Astrocyte (in vitro differentiated cells and primary cell): ENCODE measurements at regions not wholly inside any gene's neighbourhood (a gene's known extent, or its start where the extent isn't known, plus 50 kb on each side); places are given as distances from the start of the nearest gene placed in this dataset.
A peak's percentile ranks its signal among the peaks of the same experiment; 100 is the strongest.
"Not testable (repeated sequence)": the region's sequence is repeated elsewhere in the genome, so short reads cannot be mapped to it uniquely, and the experiment has no call there.

Experiments used
- DNase-seq: peaks from one replicate; pipeline ENCODE4 v3.0.0-alpha.2; 2010; ENCODE audit warnings: low read depth
- FAIRE-seq: peaks from 2 replicates; lab custom pipeline; 2011; peaks lifted over from hg19 to GRCh38; lab: Jason Lieb, UNC
- H2AFZ ChIP-seq: 2 replicates; pipeline ENCODE4 v1.6.0; 2012; ENCODE audit warnings: low read depth, low read length, inconsistent platforms
- H3K27ac ChIP-seq: 2 replicates; pipeline ENCODE4 v1.5.1; 2011; ENCODE audit warnings: low read depth, low read length, inconsistent platforms
- H3K27me3 ChIP-seq: 2 replicates; pipeline ENCODE4 v1.6.0; 2011; ENCODE audit warnings: low read length, inconsistent platforms; ENCODE audit not compliant: insufficient read depth
- H3K36me3 ChIP-seq: 2 replicates; pipeline ENCODE4 v1.5.1; 2011; ENCODE audit warnings: low read length, inconsistent platforms; ENCODE audit not compliant: insufficient read depth
- H3K4me1 ChIP-seq: 2 replicates; pipeline ENCODE4 v1.5.1; 2011; ENCODE audit warnings: low read length, inconsistent platforms; ENCODE audit not compliant: insufficient read depth
- H3K4me2 ChIP-seq: 2 replicates; pipeline ENCODE4 v1.6.0; 2012; ENCODE audit warnings: low read length, inconsistent platforms
- H3K4me3 ChIP-seq: 2 replicates; pipeline ENCODE4 v1.5.1; 2011; ENCODE audit warnings: low read depth, mild to moderate bottlenecking, low read length, inconsistent platforms; ENCODE audit not compliant: insufficient read depth
- H3K79me2 ChIP-seq: 2 replicates; pipeline ENCODE4 v1.6.0; 2012; ENCODE audit warnings: mild to moderate bottlenecking, low read length, inconsistent platforms; ENCODE audit not compliant: insufficient read depth
- H3K9ac ChIP-seq: 2 replicates; pipeline ENCODE4 v1.6.0; 2012; ENCODE audit warnings: mild to moderate bottlenecking, low read length, inconsistent platforms
- H3K9me3 ChIP-seq: 2 replicates; pipeline ENCODE4 v1.5.1; 2012; ENCODE audit warnings: low read depth, mild to moderate bottlenecking, low read length, inconsistent platforms; ENCODE audit not compliant: insufficient read depth
- H4K20me1 ChIP-seq: 2 replicates; pipeline ENCODE4 v1.6.0; 2012; ENCODE audit warnings: low read length, inconsistent platforms; ENCODE audit not compliant: insufficient read depth
- H3K27ac Mint-ChIP-seq: one replicate; pipeline ENCODE4 v1.8.0; 2021; ENCODE audit warnings: mild to moderate bottlenecking, mixed read lengths; ENCODE audit not compliant: unreplicated experiment
- H3K27me3 Mint-ChIP-seq: one replicate; pipeline ENCODE4 v1.8.0; 2021; ENCODE audit warnings: low read depth, mixed read lengths; ENCODE audit not compliant: unreplicated experiment
- H3K36me3 Mint-ChIP-seq: one replicate; pipeline ENCODE4 v1.8.0; 2021; ENCODE audit warnings: low read depth, mixed read lengths; ENCODE audit not compliant: unreplicated experiment
- H3K4me1 Mint-ChIP-seq: one replicate; pipeline ENCODE4 v1.8.0; 2021; ENCODE audit warnings: low read depth, mixed read lengths; ENCODE audit not compliant: unreplicated experiment
- H3K4me3 Mint-ChIP-seq: one replicate; pipeline ENCODE4 v1.8.0; 2021; ENCODE audit warnings: mild to moderate bottlenecking, moderate library complexity, mixed read lengths; ENCODE audit not compliant: unreplicated experiment
- H3K9me3 Mint-ChIP-seq: one replicate; pipeline ENCODE4 v1.8.0; 2021; ENCODE audit warnings: mild to moderate bottlenecking, mixed read lengths; ENCODE audit not compliant: unreplicated experiment
- EZH2 ChIP-seq: IDR thresholded peaks from 2 replicates; pipeline ENCODE4 v1.6.1; 2012; ENCODE audit warnings: mild to moderate bottlenecking, low read length, inconsistent platforms; ENCODE audit not compliant: insufficient read depth
- TF ChIP-seq, protein P1 (sequence below): IDR thresholded peaks from 2 replicates; pipeline ENCODE4 v1.5.1; 2011; ENCODE audit warnings: low read depth, mild to moderate bottlenecking, inconsistent platforms, low read length, moderate library complexity; ENCODE audit not compliant: insufficient read depth

DNA sequence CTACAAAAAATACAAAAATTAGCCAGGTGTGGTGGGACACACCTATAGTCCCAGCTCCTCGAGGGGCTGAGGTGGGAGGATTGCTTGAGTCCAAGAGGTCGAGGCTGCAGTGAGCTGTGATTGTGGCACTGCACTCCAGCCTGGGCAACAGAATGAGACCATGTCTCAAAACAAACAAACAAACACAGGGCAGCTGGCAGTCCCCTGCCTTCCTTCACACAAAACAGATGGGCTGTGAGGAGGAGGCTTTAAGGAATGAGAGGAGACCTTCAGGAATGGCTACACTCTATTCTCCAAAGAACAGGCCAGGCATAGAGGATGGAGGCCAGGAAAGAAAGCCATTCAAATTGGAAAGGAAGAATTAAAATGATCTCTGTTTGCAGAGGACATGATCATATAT, 65.6 kb upstream of the MAML3 start:
- Histone ChIP-seq H3K27me3 (no peaks in the 10 kb centered on the region), H3K4me3 (no peak overlapping the region), H3K4me1 (peaks cover 4% of the 10 kb centered on the region), H3K79me2 (no peaks in the 10 kb centered on the region), H2AFZ (no peak overlapping the region), H4K20me1 (no peaks in the 10 kb centered on the region), H3K9ac (no peak overlapping the region), H3K27ac (no peak overlapping the region), H3K4me2 (no peak overlapping the region), H3K36me3 (no peaks in the 10 kb centered on the region), H3K9me3 (no peaks in the 10 kb centered on the region)
- peaks cover 1% of the 10 kb centered on the region for H3K4me1 Mint-ChIP-seq
- no peak for FAIRE-seq
- DNase-seq = no peak
- H3K27me3 Mint-ChIP-seq = peaks cover 4% of the 10 kb centered on the region
- no peak overlapping the region for H3K4me3 Mint-ChIP-seq
- H3K27ac Mint-ChIP-seq = no peak overlapping the region
- no peaks in the 10 kb centered on the region for H3K9me3 Mint-ChIP-seq
- TF ChIP-seq, protein P1, sequence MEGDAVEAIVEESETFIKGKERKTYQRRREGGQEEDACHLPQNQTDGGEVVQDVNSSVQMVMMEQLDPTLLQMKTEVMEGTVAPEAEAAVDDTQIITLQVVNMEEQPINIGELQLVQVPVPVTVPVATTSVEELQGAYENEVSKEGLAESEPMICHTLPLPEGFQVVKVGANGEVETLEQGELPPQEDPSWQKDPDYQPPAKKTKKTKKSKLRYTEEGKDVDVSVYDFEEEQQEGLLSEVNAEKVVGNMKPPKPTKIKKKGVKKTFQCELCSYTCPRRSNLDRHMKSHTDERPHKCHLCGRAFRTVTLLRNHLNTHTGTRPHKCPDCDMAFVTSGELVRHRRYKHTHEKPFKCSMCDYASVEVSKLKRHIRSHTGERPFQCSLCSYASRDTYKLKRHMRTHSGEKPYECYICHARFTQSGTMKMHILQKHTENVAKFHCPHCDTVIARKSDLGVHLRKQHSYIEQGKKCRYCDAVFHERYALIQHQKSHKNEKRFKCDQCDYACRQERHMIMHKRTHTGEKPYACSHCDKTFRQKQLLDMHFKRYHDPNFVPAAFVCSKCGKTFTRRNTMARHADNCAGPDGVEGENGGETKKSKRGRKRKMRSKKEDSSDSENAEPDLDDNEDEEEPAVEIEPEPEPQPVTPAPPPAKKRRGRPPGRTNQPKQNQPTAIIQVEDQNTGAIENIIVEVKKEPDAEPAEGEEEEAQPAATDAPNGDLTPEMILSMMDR = no peak
- no peak for TF ChIP-seq EZH2
- no peaks in the 10 kb centered on the region for H3K36me3 Mint-ChIP-seq

DNA sequence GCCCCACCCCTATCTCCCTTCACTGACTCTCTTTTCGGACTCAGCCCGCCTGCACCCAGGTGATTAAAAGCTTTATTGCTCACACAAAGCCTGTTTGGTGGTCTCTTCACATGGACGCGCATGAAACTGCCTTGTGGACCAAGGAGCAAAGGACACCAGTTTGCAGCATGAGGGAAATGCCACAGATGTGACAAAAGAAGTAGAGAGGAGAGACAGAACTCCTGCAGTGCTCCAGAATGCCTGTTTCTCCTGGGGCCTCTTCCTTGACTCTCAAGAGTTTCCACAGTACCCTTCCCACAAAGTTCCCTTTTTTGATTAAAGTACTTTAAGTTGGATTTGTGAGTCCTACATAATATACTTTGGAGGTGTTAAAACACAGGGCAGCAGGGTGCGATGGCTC, 65.1 kb upstream of the MAML3 start:
- not testable (repeated sequence) for H3K27me3 Mint-ChIP-seq, FAIRE-seq, H3K27me3 ChIP-seq, H3K79me2 ChIP-seq, H3K9ac ChIP-seq, H3K4me3 Mint-ChIP-seq, H3K36me3 Mint-ChIP-seq, H3K27ac Mint-ChIP-seq, H3K9me3 Mint-ChIP-seq, H3K4me1 Mint-ChIP-seq, H4K20me1 ChIP-seq, H3K27ac ChIP-seq, H3K4me3 ChIP-seq, H3K9me3 ChIP-seq, DNase-seq, H2AFZ ChIP-seq, H3K36me3 ChIP-seq, H3K4me2 ChIP-seq, H3K4me1 ChIP-seq

DNA sequence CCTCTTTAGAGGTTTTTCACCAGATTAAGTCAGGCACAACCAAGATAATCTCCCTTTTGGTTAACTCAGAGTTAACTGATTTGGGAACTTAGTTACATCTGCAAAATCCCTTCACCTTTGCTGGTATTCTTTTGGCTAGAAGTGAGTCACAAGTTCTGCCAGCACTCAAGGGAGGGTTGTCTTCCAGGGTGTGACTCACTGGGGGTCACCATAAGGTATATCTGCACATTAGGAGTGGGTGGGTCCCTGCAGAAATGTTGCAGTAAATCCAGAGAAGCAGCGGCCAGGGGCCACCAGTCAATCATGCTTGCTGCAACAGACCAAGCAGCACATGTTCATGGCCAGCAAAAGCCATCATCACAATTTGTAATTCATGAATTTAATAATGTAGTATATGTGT, 59.8 kb upstream of the MAML3 start:
- H3K27ac ChIP-seq = no peak overlapping the region
- peaks cover 5% of the 10 kb centered on the region for H3K4me1 ChIP-seq
- TF ChIP-seq, protein P1 = no peak
- no peak for TF ChIP-seq EZH2
- H3K9ac ChIP-seq = no peak overlapping the region
- Mint-ChIP-seq H3K9me3 (no peaks in the 10 kb centered on the region), H3K27ac (no peak overlapping the region), H3K36me3 (no peaks in the 10 kb centered on the region), H3K27me3 (peaks cover 6% of the 10 kb centered on the region), H3K4me1 (peaks cover 6% of the 10 kb centered on the region), H3K4me3 (no peak overlapping the region)
- peak overlapping the region; percentile 16 for H2AFZ ChIP-seq
- H3K4me3 ChIP-seq = no peak overlapping the region
- peak overlapping the region; percentile 16 for H3K4me2 ChIP-seq
- H3K79me2 ChIP-seq = no peaks in the 10 kb centered on the region
- H3K27me3 ChIP-seq = peaks cover 3% of the 10 kb centered on the region
- no peaks in the 10 kb centered on the region for H3K9me3 ChIP-seq
- FAIRE-seq (no peak), DNase-seq (peak; percentile 59)
- H3K36me3 ChIP-seq = no peaks in the 10 kb centered on the region
- H4K20me1 ChIP-seq = no peaks in the 10 kb centered on the region
